Nephron (organoid): ENCODE measurements at regions not wholly inside any gene's neighbourhood (a gene's known extent, or its start where the extent isn't known, plus 50 kb on each side); places are given as distances from the start of the nearest gene placed in this dataset.

Experiments used
- H3K27ac Mint-ChIP-seq, 3 experiments: 2 replicates each; pipeline ENCODE4 v1.8.0; 2020; ENCODE audit warnings: mixed read lengths in 3 of 3, mild to moderate bottlenecking in 2 of 3, moderate library complexity in 1 of 3
- H3K27me3 Mint-ChIP-seq: 2 replicates; pipeline ENCODE4 v1.8.0; 2021; ENCODE audit warnings: low read depth, mild to moderate bottlenecking, moderate library complexity, mixed read lengths
- H3K36me3 Mint-ChIP-seq: 2 replicates; pipeline ENCODE4 v1.8.0; 2020; ENCODE audit warnings: low read depth, mixed read lengths
- H3K4me1 Mint-ChIP-seq: 2 replicates; pipeline ENCODE4 v1.8.0; 2020; ENCODE audit warnings: mixed read lengths
- H3K4me3 Mint-ChIP-seq, 3 experiments: 2 replicates each; pipeline ENCODE4 v1.8.0; 2020; ENCODE audit warnings: mild to moderate bottlenecking in 3 of 3, mixed read lengths in 3 of 3, moderate library complexity in 2 of 3
- H3K9me3 Mint-ChIP-seq: 2 replicates; pipeline ENCODE4 v1.8.0; 2020; ENCODE audit warnings: mixed read lengths
- CTCF ChIP-seq, 3 experiments: fragments of 200-600 bp; sonication (generic); IDR thresholded peaks; one replicate each; pipeline ENCODE4 v1.5.0; 2021; ENCODE audit warnings: antibody characterized with exemption in 3 of 3; ENCODE audit not compliant: unreplicated experiment in 3 of 3

- Mint-ChIP-seq H3K4me1 (peaks cover 7% of the 10 kb centered on the region), H3K27ac (no peak overlapping the region), H3K4me3 (no peak overlapping the region), H3K27me3 (peaks cover 4% of the 10 kb centered on the region), H3K36me3 (peaks cover 8% of the 10 kb centered on the region), H3K9me3 (peaks cover 27% of the 10 kb centered on the region)
- TF ChIP-seq CTCF (IDR thresholded peaks at IDR 0.05; ENCODE audit: unreplicated experiment in 3 of 3) = no peak
These were observed 189.0 kb downstream of the LACC1 start for GRCh38 chr13:44068737-44069136.

- Mint-ChIP-seq H3K27me3 (no peaks in the 10 kb centered on the region), H3K9me3 (peaks cover 27% of the 10 kb centered on the region), H3K4me1 (peaks cover 7% of the 10 kb centered on the region), H3K27ac (no peak overlapping the region), H3K36me3 (peaks cover 8% of the 10 kb centered on the region), H3K4me3 (no peak overlapping the region)
- TF ChIP-seq CTCF (IDR thresholded peaks at IDR 0.05; ENCODE audit: unreplicated experiment in 3 of 3) = no peak
These were observed 192.8 kb downstream of the LACC1 start for GRCh38 chr13:44072536-44072935.

GRCh38 chr13:44074611-44075010 lies 194.9 kb downstream of the LACC1 start:
- H3K4me3 Mint-ChIP-seq = no peak overlapping the region
- peaks cover 2% of the 10 kb centered on the region for H3K27me3 Mint-ChIP-seq
- no peak overlapping the region for H3K27ac Mint-ChIP-seq
- peaks cover 2% of the 10 kb centered on the region for H3K36me3 Mint-ChIP-seq
- no peaks in the 10 kb centered on the region for H3K4me1 Mint-ChIP-seq
- peaks cover 24% of the 10 kb centered on the region for H3K9me3 Mint-ChIP-seq
- no peak for TF ChIP-seq CTCF (IDR thresholded peaks at IDR 0.05; ENCODE audit: unreplicated experiment in 3 of 3)

GRCh38 chr13:44075113-44075512 lies 195.4 kb downstream of the LACC1 start:
- Mint-ChIP-seq H3K36me3 (no peaks in the 10 kb centered on the region), H3K27ac (no peak overlapping the region), H3K9me3 (peaks cover 21% of the 10 kb centered on the region), H3K4me1 (no peaks in the 10 kb centered on the region), H3K4me3 (no peak overlapping the region), H3K27me3 (peaks cover 4% of the 10 kb centered on the region)
- no peak for TF ChIP-seq CTCF (IDR thresholded peaks at IDR 0.05; ENCODE audit: unreplicated experiment in 3 of 3)

GRCh38 chr13:44078806-44079376 lies 199.2 kb downstream of the LACC1 start:
- Mint-ChIP-seq H3K27ac (no peak overlapping the region), H3K4me3 (no peak overlapping the region), H3K27me3 (peaks cover 4% of the 10 kb centered on the region), H3K9me3 (peaks cover 13% of the 10 kb centered on the region), H3K36me3 (no peaks in the 10 kb centered on the region), H3K4me1 (no peaks in the 10 kb centered on the region)
- no peak for TF ChIP-seq CTCF (IDR thresholded peaks at IDR 0.05; ENCODE audit: unreplicated experiment in 3 of 3)

GRCh38 chr13:44079413-44080205 lies 199.9 kb downstream of the LACC1 start:
- no peak overlapping the region for H3K27ac Mint-ChIP-seq
- H3K9me3 Mint-ChIP-seq = peaks cover 11% of the 10 kb centered on the region
- H3K4me1 Mint-ChIP-seq = no peaks in the 10 kb centered on the region
- no peak overlapping the region for H3K4me3 Mint-ChIP-seq
- no peak for TF ChIP-seq CTCF (IDR thresholded peaks at IDR 0.05; ENCODE audit: unreplicated experiment in 3 of 3)
- H3K27me3 Mint-ChIP-seq = peaks cover 4% of the 10 kb centered on the region
- H3K36me3 Mint-ChIP-seq = no peaks in the 10 kb centered on the region
